IPS-NIHi7 (cell line): ENCODE measurements at regions not wholly inside any gene's neighbourhood (a gene's known extent, or its start where the extent isn't known, plus 50 kb on each side); places are given as distances from the start of the nearest gene placed in this dataset.
"Not testable (repeated sequence)": the region's sequence is repeated elsewhere in the genome, so short reads cannot be mapped to it uniquely, and the experiment has no call there.

Experiments
- DNase-seq: peaks from one replicate; pipeline ENCODE4 v3.0.0; 2012; ENCODE audit warnings: mixed read lengths; ENCODE audit errors: extremely low spot score

- no peak for DNase-seq
Observed at GRCh38 chr3:34109846-34110245, 311.4 kb downstream of the PDCD6IP start.

- no peak for DNase-seq
Observed at GRCh38 chr3:34111361-34111760, 312.9 kb downstream of the PDCD6IP start.

- not testable (repeated sequence) for DNase-seq
Observed at GRCh38 chr3:34112261-34112660, 313.8 kb downstream of the PDCD6IP start.

- no peak for DNase-seq
Observed at GRCh38 chr3:34131091-34131490, 332.7 kb downstream of the PDCD6IP start.

GRCh38 chr3:34132069-34132692, 333.8 kb downstream of the PDCD6IP start:
- no peak for DNase-seq

GRCh38 chr3:34139566-34139965, 341.1 kb downstream of the PDCD6IP start:
- no peak for DNase-seq

GRCh38 chr3:34140616-34141015, 342.2 kb downstream of the PDCD6IP start:
- no peak for DNase-seq

GRCh38 chr3:34141841-34142337, 343.5 kb downstream of the PDCD6IP start:
- DNase-seq: no peak

- no peak for DNase-seq
Observed at GRCh38 chr3:34145796-34146195, 347.4 kb downstream of the PDCD6IP start.

- no peak for DNase-seq
Observed at GRCh38 chr3:34146596-34146995, 348.2 kb downstream of the PDCD6IP start.

- no peak for DNase-seq
Observed at GRCh38 chr3:34150992-34151391, 352.6 kb downstream of the PDCD6IP start.

GRCh38 chr3:34152656-34153055, 354.2 kb downstream of the PDCD6IP start:
- no peak for DNase-seq

GRCh38 chr3:34155108-34155507, 356.7 kb downstream of the PDCD6IP start:
- DNase-seq: no peak

GRCh38 chr3:34155666-34156065, 357.2 kb downstream of the PDCD6IP start:
- no peak for DNase-seq

- DNase-seq: no peak
Observed at GRCh38 chr3:34157491-34157890, 359.1 kb downstream of the PDCD6IP start.

- DNase-seq: no peak
Observed at GRCh38 chr3:34159613-34160420, 361.4 kb downstream of the PDCD6IP start.

- DNase-seq: not testable (repeated sequence)
Observed at GRCh38 chr3:34169636-34170035, 371.2 kb downstream of the PDCD6IP start.

- no peak for DNase-seq
Observed at GRCh38 chr3:34174740-34175139, 376.3 kb downstream of the PDCD6IP start.

- DNase-seq: no peak
Observed at GRCh38 chr3:34175636-34176176, 377.3 kb downstream of the PDCD6IP start.

GRCh38 chr3:34176723-34177122, 378.3 kb downstream of the PDCD6IP start:
- DNase-seq: no peak

- DNase-seq: no peak
Observed at GRCh38 chr3:34178415-34178814, 380.0 kb downstream of the PDCD6IP start.

- DNase-seq: no peak
Observed at GRCh38 chr3:34179716-34180115, 381.3 kb downstream of the PDCD6IP start.

GRCh38 chr3:34180532-34180931, 382.1 kb downstream of the PDCD6IP start:
- no peak for DNase-seq
